Neural cell (in vitro differentiated cells): ENCODE measurements at regions not wholly inside any gene's neighbourhood (a gene's known extent, or its start where the extent isn't known, plus 50 kb on each side); places are given as distances from the start of the nearest gene placed in this dataset.

Experiments used
- EP300 ChIP-seq: fragments of 450-650 bp; conservative IDR thresholded peaks from 2 replicates; pipeline ENCODE4 v1.6.1; 2014; ENCODE audit warnings: antibody characterized with exemption, mild to moderate bottlenecking, moderate library complexity; ENCODE audit not compliant: poor library complexity, severe bottlenecking
- POLR2AphosphoS5 ChIP-seq: IDR thresholded peaks from 2 replicates; pipeline ENCODE4 v1.6.1; 2012
- RAD21 ChIP-seq: fragments of 450-650 bp; conservative IDR thresholded peaks from 2 replicates; pipeline ENCODE4 v1.6.1; 2014; ENCODE audit warnings: antibody characterized with exemption, mild to moderate bottlenecking, moderate library complexity
- TAF1 ChIP-seq: IDR thresholded peaks from 2 replicates; pipeline ENCODE4 v1.6.1; 2012; ENCODE audit warnings: low read depth
- TF ChIP-seq, protein P1 (sequence below): fragments of 450-650 bp; IDR thresholded peaks from 2 replicates; pipeline ENCODE4 v1.5.1; 2014; ENCODE audit warnings: antibody characterized with exemption, mild to moderate bottlenecking, moderate library complexity; ENCODE audit not compliant: poor library complexity, severe bottlenecking

DNA sequence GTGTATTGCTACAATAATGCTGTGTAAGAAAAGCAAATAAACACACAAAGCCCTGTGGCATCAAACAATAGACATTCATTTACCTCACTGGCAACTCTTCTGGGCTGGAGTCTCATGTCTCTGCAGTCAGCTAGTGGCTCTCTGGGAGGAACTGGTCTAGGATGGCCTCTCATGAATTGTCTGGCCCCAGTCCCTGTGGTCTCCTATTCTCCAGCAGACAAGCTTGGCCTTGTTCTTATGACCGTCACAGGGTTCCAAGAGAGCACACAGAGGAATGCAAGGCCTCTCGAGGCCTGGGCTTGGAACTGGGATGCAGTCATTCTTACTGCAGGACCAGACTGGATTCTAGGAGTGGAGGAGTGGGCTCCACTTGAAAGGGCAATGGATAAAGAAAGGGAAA is 141.2 kb upstream of the NTM start:
- TF ChIP-seq EP300 (no peak), TAF1 (no peak), POLR2AphosphoS5 (no peak), RAD21 (no peak)
- TF ChIP-seq, protein P1, sequence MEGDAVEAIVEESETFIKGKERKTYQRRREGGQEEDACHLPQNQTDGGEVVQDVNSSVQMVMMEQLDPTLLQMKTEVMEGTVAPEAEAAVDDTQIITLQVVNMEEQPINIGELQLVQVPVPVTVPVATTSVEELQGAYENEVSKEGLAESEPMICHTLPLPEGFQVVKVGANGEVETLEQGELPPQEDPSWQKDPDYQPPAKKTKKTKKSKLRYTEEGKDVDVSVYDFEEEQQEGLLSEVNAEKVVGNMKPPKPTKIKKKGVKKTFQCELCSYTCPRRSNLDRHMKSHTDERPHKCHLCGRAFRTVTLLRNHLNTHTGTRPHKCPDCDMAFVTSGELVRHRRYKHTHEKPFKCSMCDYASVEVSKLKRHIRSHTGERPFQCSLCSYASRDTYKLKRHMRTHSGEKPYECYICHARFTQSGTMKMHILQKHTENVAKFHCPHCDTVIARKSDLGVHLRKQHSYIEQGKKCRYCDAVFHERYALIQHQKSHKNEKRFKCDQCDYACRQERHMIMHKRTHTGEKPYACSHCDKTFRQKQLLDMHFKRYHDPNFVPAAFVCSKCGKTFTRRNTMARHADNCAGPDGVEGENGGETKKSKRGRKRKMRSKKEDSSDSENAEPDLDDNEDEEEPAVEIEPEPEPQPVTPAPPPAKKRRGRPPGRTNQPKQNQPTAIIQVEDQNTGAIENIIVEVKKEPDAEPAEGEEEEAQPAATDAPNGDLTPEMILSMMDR, result no peak
